ENCODE measurements at regions not wholly inside any gene's neighbourhood (a gene's known extent, or its start where the extent isn't known, plus 50 kb on each side); places are given as distances from the start of the nearest gene placed in this dataset.

- Histone ChIP-seq H3K36me3 (ENCODE audit: control insufficient read depth, insufficient read depth, low read length) (no peaks in the 10 kb centered on the region), H3K4me3 (no peak overlapping the region), H3K79me2 (ENCODE audit: control insufficient read depth, insufficient read depth, low read length) (no peaks in the 10 kb centered on the region), H3K9ac (ENCODE audit: insufficient read depth in 1 of 2, low read depth in 2 of 2, low read length in 2 of 2) (no peak overlapping the region), H3K27ac (ENCODE audit: extremely low read depth, low read depth, low read length) (no peak overlapping the region), H3K4me1 (replicated peaks in 1 of 2; ENCODE audit: control insufficient read depth in 2 of 2, insufficient read depth in 2 of 2, low read length in 2 of 2) (no peaks in the 10 kb centered on the region), H2AFZ (ENCODE audit: low read depth, low read length) (no peak overlapping the region), H3K9me1 (ENCODE audit: control insufficient read depth, insufficient read depth, low read length) (no peaks in the 10 kb centered on the region), H4K20me1 (replicated peaks; ENCODE audit: control insufficient read depth, insufficient read depth, low read length) (no peaks in the 10 kb centered on the region), H3K27me3 (ENCODE audit: control insufficient read depth in 2 of 2, insufficient read depth in 2 of 2, low read length in 2 of 2) (no peaks in the 10 kb centered on the region), H3K9me3 (replicated peaks; ENCODE audit: control insufficient read depth, insufficient read depth, low read depth, low read length) (no peaks in the 10 kb centered on the region), H3K4me2 (ENCODE audit: insufficient read depth, low read length) (no peak overlapping the region)
- ChIA-PET CTCF (ENCODE audit: low intra/inter-chr PET ratio) (no interaction called here), POLR2A (no interaction called here)
- no peak for TF ChIP-seq DEAF1 (CRISPR knock-in tag; IDR thresholded peaks at IDR 0.05)
- no peak for TF ChIP-seq RFX5 (IDR thresholded peaks at IDR 0.05; ENCODE audit: low read depth, low read length)
- TF ChIP-seq NR2C1 (IDR thresholded peaks at IDR 0.05) = no peak
- no peak for TF ChIP-seq NR2C1 (tag; IDR thresholded peaks at IDR 0.05)
- ATAC-seq = no peak
- intact Hi-C loops (cut with micrococcal nuclease) (no loop called here), in situ Hi-C loops (cut with MboI) (no loop called here)
- WGBS (ENCODE audit: insufficient coverage, low coverage, missing lambda C conversion rate) = 2% methylated on average over 5 of the region's 5 CpGs
- FAIRE-seq = no peak
- no peak for DNase-seq (ENCODE audit: extremely low read depth in 1 of 4, low spot score in 3 of 4)
- BruUV-seq (replicated peaks) = no TSS peak
Observed at GRCh38 chr2:212626371-212626918, 87.8 kb upstream of the ERBB4 start.

- Histone ChIP-seq H3K4me3 (no peak overlapping the region), H3K27ac (ENCODE audit: extremely low read depth, low read depth, low read length) (no peak overlapping the region), H3K36me3 (ENCODE audit: control insufficient read depth, insufficient read depth, low read length) (no peaks in the 10 kb centered on the region), H3K27me3 (ENCODE audit: control insufficient read depth in 2 of 2, insufficient read depth in 2 of 2, low read length in 2 of 2) (no peaks in the 10 kb centered on the region), H3K79me2 (ENCODE audit: control insufficient read depth, insufficient read depth, low read length) (no peaks in the 10 kb centered on the region), H3K4me2 (ENCODE audit: insufficient read depth, low read length) (no peak overlapping the region), H3K4me1 (replicated peaks in 1 of 2; ENCODE audit: control insufficient read depth in 2 of 2, insufficient read depth in 2 of 2, low read length in 2 of 2) (no peaks in the 10 kb centered on the region), H4K20me1 (replicated peaks; ENCODE audit: control insufficient read depth, insufficient read depth, low read length) (no peaks in the 10 kb centered on the region), H3K9me1 (ENCODE audit: control insufficient read depth, insufficient read depth, low read length) (no peaks in the 10 kb centered on the region), H3K9ac (ENCODE audit: insufficient read depth in 1 of 2, low read depth in 2 of 2, low read length in 2 of 2) (no peak overlapping the region), H3K9me3 (replicated peaks; ENCODE audit: control insufficient read depth, insufficient read depth, low read depth, low read length) (no peaks in the 10 kb centered on the region), H2AFZ (ENCODE audit: low read depth, low read length) (no peak overlapping the region)
- ChIA-PET CTCF (ENCODE audit: low intra/inter-chr PET ratio) (no interaction called here), POLR2A (no interaction called here)
- ATAC-seq (no peak), FAIRE-seq (no peak), DNase-seq (ENCODE audit: extremely low read depth in 1 of 4, low spot score in 3 of 4) (no peak)
- BruUV-seq (replicated peaks) = no TSS peak
- in situ Hi-C loops (cut with MboI) (no loop called here), intact Hi-C loops (cut with micrococcal nuclease) (no loop called here)
- WGBS (ENCODE audit: insufficient coverage, low coverage, missing lambda C conversion rate) = 0% methylated on average over 1 of the region's 1 CpG
- TF ChIP-seq IRF2 (CRISPR knock-in tag; IDR thresholded peaks at IDR 0.05) (no peak), TRIM24 (IDR thresholded peaks at IDR 0.05) (no peak), SAFB (IDR thresholded peaks at IDR 0.05; ENCODE audit: borderline replicate concordance, low read depth, low read length) (no peak), THAP12 (CRISPR knock-in tag; IDR thresholded peaks at IDR 0.05) (no peak), SAFB2 (IDR thresholded peaks at IDR 0.05; ENCODE audit: borderline replicate concordance, low read depth, low read length, severe bottlenecking) (no peak)
Observed at GRCh38 chr2:212619954-212620353, 81.4 kb upstream of the ERBB4 start.

All from K562 (cell line).